IMR-90 (cell line): ENCODE measurements at regions not wholly inside any gene's neighbourhood (a gene's known extent, or its start where the extent isn't known, plus 50 kb on each side); places are given as distances from the start of the nearest gene placed in this dataset.

Source experiments
- ATAC-seq: fragments of 200-7000 bp; cut with Tn5 transposase; 2 replicates; pipeline ENCODE4 v1.9.1; 2020; ENCODE audit warnings: low read depth, mild to moderate bottlenecking, moderate library complexity
- BruUV-seq: library from RNA; stranded (reverse); fragments of 400-500 nt; replicated peaks from 2 replicates; lab custom pipeline; 2021; lab: Mats Ljungman, UMichigan
- CTCF ChIA-PET: fragments of 300-600 bp; formaldehyde crosslinking; extraction: SDS; loops from one replicate; lab custom pipeline; 2021; ENCODE audit warnings: antibody characterized with exemption; lab: Yijun Ruan, JAX
- POLR2A ChIA-PET: fragments of 300-600 bp; sonication (Branson Sonifier 250); formaldehyde crosslinking; loops from one replicate; lab custom pipeline; 2022; ENCODE audit warnings: antibody characterized with exemption; ENCODE audit not compliant: unreplicated experiment; lab: Charles Lee
- DNase-seq: peaks from one replicate; pipeline ENCODE4 v3.0.0; 2013
- H2AFZ ChIP-seq: replicated peaks from 2 replicates; pipeline ENCODE3; 2013; ENCODE audit warnings: low read length, mild to moderate bottlenecking; ENCODE audit not compliant: poor library complexity
- H2AK5ac ChIP-seq: 2 replicates; pipeline ENCODE4 v1.6.1; 2013; ENCODE audit warnings: low read depth, low read length, inconsistent platforms
- H2AK9ac ChIP-seq: replicated peaks from 2 replicates; pipeline ENCODE3; 2013; ENCODE audit warnings: mild to moderate bottlenecking, low read depth, low read length, moderate library complexity; ENCODE audit not compliant: poor library complexity
- H2BK120ac ChIP-seq: 2 replicates; pipeline ENCODE4 v1.6.1; 2013; ENCODE audit warnings: low read depth, low read length, inconsistent platforms
- H2BK15ac ChIP-seq: 3 replicates; pipeline ENCODE4 v1.6.1; 2013; ENCODE audit warnings: low read depth, low read length, inconsistent platforms
- H2BK20ac ChIP-seq: 2 replicates; pipeline ENCODE4 v1.6.1; 2013; ENCODE audit warnings: low read depth, mild to moderate bottlenecking, inconsistent platforms, low read length, moderate library complexity
- H2BK5ac ChIP-seq: 2 replicates; pipeline ENCODE4 v1.6.1; 2013; ENCODE audit warnings: mild to moderate bottlenecking, low read depth, low read length, inconsistent platforms; ENCODE audit not compliant: poor library complexity, severe bottlenecking
- H3K14ac ChIP-seq: replicated peaks from 2 replicates; pipeline ENCODE4 v1.6.1; 2013; ENCODE audit warnings: low read depth, low read length, inconsistent platforms
- H3K18ac ChIP-seq: 2 replicates; pipeline ENCODE4 v1.6.1; 2013; ENCODE audit warnings: low read depth, low read length, control low read depth
- H3K23ac ChIP-seq: 2 replicates; pipeline ENCODE4 v1.6.1; 2013; ENCODE audit warnings: low read depth, low read length, inconsistent platforms
- H3K27ac ChIP-seq: 2 replicates; pipeline ENCODE4 v1.5.1; 2013; ENCODE audit warnings: mild to moderate bottlenecking, control low read depth, low read length; ENCODE audit not compliant: insufficient read depth
- H3K27me3 ChIP-seq: 2 replicates; pipeline ENCODE4 v1.6.1; 2013; ENCODE audit warnings: low read length; ENCODE audit not compliant: control insufficient read depth, insufficient read depth
- H3K36me3 ChIP-seq: 2 replicates; pipeline ENCODE4 v1.6.1; 2013; ENCODE audit warnings: low read length, mixed read lengths; ENCODE audit not compliant: control insufficient read depth, insufficient read depth
- H3K4ac ChIP-seq: 2 replicates; pipeline ENCODE4 v1.6.1; 2013; ENCODE audit warnings: low read depth, low read length, inconsistent platforms
- H3K4me1 ChIP-seq: 2 replicates; pipeline ENCODE4 v1.6.1; 2013; ENCODE audit warnings: low read length, mixed read lengths; ENCODE audit not compliant: control insufficient read depth, insufficient read depth
- H3K4me2 ChIP-seq: 2 replicates; pipeline ENCODE4 v1.6.1; 2013; ENCODE audit warnings: low read depth, mild to moderate bottlenecking, control low read depth, low read length, moderate library complexity
- H3K4me3 ChIP-seq: 2 replicates; pipeline ENCODE4 v1.5.1; 2013; ENCODE audit warnings: low read depth, mild to moderate bottlenecking, control low read depth, low read length, moderate library complexity; ENCODE audit not compliant: insufficient read depth
- H3K56ac ChIP-seq: 2 replicates; pipeline ENCODE4 v1.6.1; 2013; ENCODE audit warnings: low read length, inconsistent platforms; ENCODE audit not compliant: insufficient read depth; ENCODE audit errors: extremely low read depth
- H3K79me1 ChIP-seq, 2 experiments: 2 replicates each; pipeline ENCODE4 v1.6.1; 2013; ENCODE audit warnings: low read length in 2 of 2, inconsistent platforms in 1 of 2, low read depth in 1 of 2
- H3K9ac ChIP-seq: 2 replicates; pipeline ENCODE4 v1.6.1; 2013; ENCODE audit warnings: low read depth, low read length, control low read depth
- H3K9me1 ChIP-seq: 2 replicates; pipeline ENCODE4 v1.6.1; 2013; ENCODE audit warnings: low read length, inconsistent platforms; ENCODE audit not compliant: insufficient read depth
- H3K9me3 ChIP-seq: 2 replicates; pipeline ENCODE4 v1.6.1; 2013; ENCODE audit warnings: low read length; ENCODE audit not compliant: control insufficient read depth, insufficient read depth
- H4K20me1 ChIP-seq: 2 replicates; pipeline ENCODE4 v1.6.1; 2013; ENCODE audit warnings: low read length, inconsistent platforms; ENCODE audit not compliant: insufficient read depth
- H4K5ac ChIP-seq: 2 replicates; pipeline ENCODE4 v1.6.1; 2013; ENCODE audit warnings: mild to moderate bottlenecking, low read depth, low read length, control low read depth
- H4K8ac ChIP-seq, 2 experiments: 2 replicates each; pipeline ENCODE4 v1.6.1; 2013; ENCODE audit warnings: low read depth in 2 of 2, low read length in 2 of 2, control low read depth in 1 of 2, inconsistent platforms in 1 of 2
- H4K91ac ChIP-seq: 2 replicates; pipeline ENCODE4 v1.6.1; 2013; ENCODE audit warnings: low read depth, low read length, inconsistent platforms; ENCODE audit not compliant: insufficient read depth
- CTCF ChIP-seq: conservative IDR thresholded peaks from 2 replicates; pipeline ENCODE4 v1.5.1; 2012; ENCODE audit warnings: mild to moderate bottlenecking, low read depth, low read length, improper control_type of control experiment
- ELK1 ChIP-seq: fragments of 150-350 bp; IDR thresholded peaks from 2 replicates; pipeline ENCODE4 v1.6.1; 2016; ENCODE audit warnings: low read depth, mild to moderate bottlenecking, low read length, moderate library complexity, borderline replicate concordance
- FOS ChIP-seq: fragments of 150-350 bp; IDR thresholded peaks from 2 replicates; pipeline ENCODE4 v1.6.1; 2016; ENCODE audit warnings: low read depth, low read length
- MXI1 ChIP-seq: IDR thresholded peaks from 2 replicates; pipeline ENCODE4 v1.6.1; 2012; ENCODE audit warnings: low read depth, mild to moderate bottlenecking, low read length, moderate library complexity, borderline replicate concordance
- RFX5 ChIP-seq: IDR thresholded peaks from 2 replicates; pipeline ENCODE4 v1.8.0; 2012; ENCODE audit warnings: low read depth, mild to moderate bottlenecking, low read length, moderate library complexity
- WGBS, 2 experiments: methylation state at CpG; one replicate each; pipeline versions ENCODE4 v1.1.5 to v1.1.7; 2013; ENCODE audit warnings: missing lambda C conversion rate in 2 of 2; ENCODE audit not compliant: insufficient read length in 1 of 2; ENCODE audit errors: extremely low coverage in 2 of 2; 5-methylcytosine and 5-hydroxymethylcytosine counted together
- dilution Hi-C: fragments of 300-500 bp; cut with HindIII; formaldehyde crosslinking; loops from one replicate; pipeline ENCODE4 v1.14.3; 2018; ENCODE audit warnings: low sequenced_read_pairs; ENCODE audit not compliant: unreplicated experiment
- in situ Hi-C: fragments of 300-500 bp; cut with MboI; formaldehyde crosslinking; loops from 3 replicates; pipeline ENCODE4 v1.14.3; 2019; ENCODE audit warnings: low sequenced_read_pairs, inconsistent platforms, mixed read lengths
- intact Hi-C: fragments of 100-400 bp; cut with micrococcal nuclease; formaldehyde crosslinking; loops from 2 replicates; pipeline ENCODE4 v1.10.0; 2022

GRCh38 chr9:71250581-71250980, 129.2 kb upstream of the TRPM3 start:
- Histone ChIP-seq H4K5ac (no peak overlapping the region), H4K8ac (no peak overlapping the region), H3K4me1 (no peaks in the 10 kb centered on the region), H3K27me3 (no peaks in the 10 kb centered on the region), H3K79me1 (no peaks in the 10 kb centered on the region), H3K56ac (no peak overlapping the region), H3K14ac (no peak overlapping the region), H2BK5ac (no peak overlapping the region), H4K91ac (no peak overlapping the region), H3K27ac (no peak overlapping the region), H3K9me3 (no peaks in the 10 kb centered on the region), H3K18ac (no peak overlapping the region), H3K23ac (no peak overlapping the region), H4K20me1 (no peaks in the 10 kb centered on the region), H3K36me3 (no peaks in the 10 kb centered on the region), H2BK120ac (no peak overlapping the region), H3K4me3 (no peak overlapping the region), H3K9ac (no peak overlapping the region), H2AK5ac (no peak overlapping the region), H2AFZ (no peak overlapping the region), H2BK15ac (no peak overlapping the region), H2AK9ac (no peak overlapping the region), H3K9me1 (no peaks in the 10 kb centered on the region), H3K4me2 (no peak overlapping the region), H3K4ac (no peak overlapping the region), H2BK20ac (no peak overlapping the region)
- dilution Hi-C loops = no loop called here
- in situ Hi-C loops = no loop called here
- ATAC-seq (no peak), DNase-seq (no peak)
- WGBS, 2 experiments = 20% methylated on average over 3 of the region's 4 CpGs; no CpG with 5 or more reads in 1 of the 2 experiments
- POLR2A ChIA-PET = no interaction called here
- no peak for TF ChIP-seq MXI1
- TF ChIP-seq RFX5 = no peak
- no peak for TF ChIP-seq CTCF
- TF ChIP-seq ELK1 = no peak
- no peak for TF ChIP-seq FOS
- intact Hi-C loops = no loop called here
- CTCF ChIA-PET = interaction anchor here (0.6 to 1.2 kb wide), 4 partner anchors 246 to 610 kb away, joined by 3 to 5 read pairs (median 4); no protein-coding TSS in a partner anchor
- BruUV-seq = no TSS peak
